PC-9 (cell line): ENCODE measurements at regions not wholly inside any gene's neighbourhood (a gene's known extent, or its start where the extent isn't known, plus 50 kb on each side); places are given as distances from the start of the nearest gene placed in this dataset.

Source experiments
- BruUV-seq: library from RNA; stranded (reverse); fragments of 400-500 nt; replicated peaks from 2 replicates; lab custom pipeline; 2021; lab: Mats Ljungman, UMichigan
- CTCF ChIA-PET: fragments of 300-600 bp; sonication (Branson Sonifier 250); formaldehyde crosslinking; loops from one replicate; lab custom pipeline; 2022; ENCODE audit warnings: antibody characterized with exemption; lab: Charles Lee
- POLR2A ChIA-PET: fragments of 300-600 bp; sonication (Branson Sonifier 250); formaldehyde crosslinking; loops from one replicate; lab custom pipeline; 2022; ENCODE audit warnings: antibody characterized with exemption; ENCODE audit not compliant: unreplicated experiment; lab: Charles Lee
- DNase-seq, 2 experiments: peaks; one replicate each; pipeline versions ENCODE4 v3.0.0 to v3.0.0-alpha.2; 2015 to 2022; ENCODE audit warnings: mixed read lengths in 1 of 2
- H2AFZ ChIP-seq: fragments of 200-600 bp; sonication (generic); 2 replicates; pipeline ENCODE4 v1.8.1; 2017; ENCODE audit warnings: antibody characterized with exemption
- H3F3A ChIP-seq: fragments of 200-600 bp; sonication (generic); 2 replicates; pipeline ENCODE4 v1.8.1; 2017; ENCODE audit warnings: antibody characterized with exemption, mild to moderate bottlenecking, low read depth; ENCODE audit not compliant: insufficient read depth
- H3K27ac ChIP-seq: fragments of 200-600 bp; sonication (generic); 2 replicates; pipeline ENCODE4 v1.6.1; 2016; ENCODE audit warnings: mixed run types
- H3K27me3 ChIP-seq: fragments of 200-600 bp; sonication (generic); 2 replicates; pipeline ENCODE4 v1.6.1; 2016; ENCODE audit warnings: low read depth, mixed run types; ENCODE audit not compliant: insufficient read depth
- H3K36me3 ChIP-seq: fragments of 200-600 bp; sonication (generic); 2 replicates; pipeline ENCODE4 v1.6.1; 2016; ENCODE audit warnings: low read depth, mixed run types
- H3K4me1 ChIP-seq: fragments of 200-600 bp; sonication (generic); replicated peaks from 2 replicates; pipeline ENCODE4 v1.6.1; 2016; ENCODE audit warnings: mixed run types; ENCODE audit not compliant: insufficient read depth
- H3K4me2 ChIP-seq: fragments of 200-600 bp; sonication (generic); 2 replicates; pipeline ENCODE4 v1.6.1; 2017; ENCODE audit warnings: mixed run types
- H3K4me3 ChIP-seq: fragments of 200-600 bp; sonication (generic); 2 replicates; pipeline ENCODE4 v1.6.1; 2016; ENCODE audit warnings: mixed run types
- H3K79me2 ChIP-seq: fragments of 200-600 bp; sonication (generic); 2 replicates; pipeline ENCODE4 v1.6.1; 2017; ENCODE audit warnings: low read depth, mixed run types
- H3K9me2 ChIP-seq: fragments of 200-600 bp; sonication (generic); 2 replicates; pipeline ENCODE4 v1.8.1; 2017; ENCODE audit warnings: mild to moderate bottlenecking; ENCODE audit not compliant: insufficient read depth
- H3K9me3 ChIP-seq: fragments of 200-600 bp; sonication (generic); 2 replicates; pipeline ENCODE4 v1.8.1; 2016; ENCODE audit warnings: low read depth; ENCODE audit not compliant: insufficient read depth
- H4K20me1 ChIP-seq: fragments of 200-600 bp; sonication (generic); 2 replicates; pipeline ENCODE4 v1.8.1; 2017; ENCODE audit not compliant: insufficient read depth
- EZH2 ChIP-seq: fragments of 200-600 bp; sonication (generic); IDR thresholded peaks from 2 replicates; pipeline ENCODE4 v1.8.0; 2017; ENCODE audit warnings: antibody characterized with exemption, low read depth
- intact Hi-C: fragments of 100-400 bp; cut with micrococcal nuclease; formaldehyde crosslinking; loops from one replicate; pipeline ENCODE4 v1.10.0; 2022; ENCODE audit not compliant: unreplicated experiment
- TF ChIP-seq, protein P1 (sequence below): fragments of 200-600 bp; sonication (generic); conservative IDR thresholded peaks from 2 replicates; pipeline ENCODE4 v1.6.1; 2017; ENCODE audit warnings: mixed run types, antibody characterized with exemption, mild to moderate bottlenecking, moderate library complexity

DNA sequence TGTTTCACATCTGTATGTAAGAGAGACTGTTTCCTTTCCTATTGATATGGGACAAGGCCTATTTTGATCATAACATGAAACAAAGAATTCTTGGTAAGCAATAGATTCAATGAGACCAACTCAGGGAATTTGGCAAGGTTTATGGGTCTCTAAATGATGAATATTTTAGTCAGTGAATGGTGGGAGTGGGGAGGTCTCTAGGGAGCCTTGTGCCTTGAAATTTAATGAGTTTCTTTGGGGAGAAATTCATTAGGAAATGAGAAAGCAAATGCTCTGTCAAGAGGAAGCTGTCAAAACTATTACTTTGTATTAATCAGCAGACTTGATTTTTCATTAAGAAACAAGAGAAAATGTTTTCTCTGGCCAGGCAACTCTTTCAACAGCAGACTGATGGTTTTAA, 921.7 kb upstream of the API5 start:
- CTCF ChIA-PET, result no interaction called here
- H3K36me3 ChIP-seq, result no peaks in the 10 kb centered on the region
- no peak overlapping the region for H2AFZ ChIP-seq
- no peaks in the 10 kb centered on the region for H4K20me1 ChIP-seq
- H3F3A ChIP-seq, result no peaks in the 10 kb centered on the region
- no TSS peak for BruUV-seq
- POLR2A ChIA-PET, result no interaction called here
- no peak overlapping the region for H3K4me3 ChIP-seq
- H3K4me1 ChIP-seq, result no peaks in the 10 kb centered on the region
- H3K27me3 ChIP-seq, result no peaks in the 10 kb centered on the region
- no peak for TF ChIP-seq EZH2
- TF ChIP-seq, protein P1, sequence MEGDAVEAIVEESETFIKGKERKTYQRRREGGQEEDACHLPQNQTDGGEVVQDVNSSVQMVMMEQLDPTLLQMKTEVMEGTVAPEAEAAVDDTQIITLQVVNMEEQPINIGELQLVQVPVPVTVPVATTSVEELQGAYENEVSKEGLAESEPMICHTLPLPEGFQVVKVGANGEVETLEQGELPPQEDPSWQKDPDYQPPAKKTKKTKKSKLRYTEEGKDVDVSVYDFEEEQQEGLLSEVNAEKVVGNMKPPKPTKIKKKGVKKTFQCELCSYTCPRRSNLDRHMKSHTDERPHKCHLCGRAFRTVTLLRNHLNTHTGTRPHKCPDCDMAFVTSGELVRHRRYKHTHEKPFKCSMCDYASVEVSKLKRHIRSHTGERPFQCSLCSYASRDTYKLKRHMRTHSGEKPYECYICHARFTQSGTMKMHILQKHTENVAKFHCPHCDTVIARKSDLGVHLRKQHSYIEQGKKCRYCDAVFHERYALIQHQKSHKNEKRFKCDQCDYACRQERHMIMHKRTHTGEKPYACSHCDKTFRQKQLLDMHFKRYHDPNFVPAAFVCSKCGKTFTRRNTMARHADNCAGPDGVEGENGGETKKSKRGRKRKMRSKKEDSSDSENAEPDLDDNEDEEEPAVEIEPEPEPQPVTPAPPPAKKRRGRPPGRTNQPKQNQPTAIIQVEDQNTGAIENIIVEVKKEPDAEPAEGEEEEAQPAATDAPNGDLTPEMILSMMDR, result no peak
- DNase-seq, result no peak
- no peaks in the 10 kb centered on the region for H3K79me2 ChIP-seq
- no peaks in the 10 kb centered on the region for H3K9me2 ChIP-seq
- no peak overlapping the region for H3K27ac ChIP-seq
- no peaks in the 10 kb centered on the region for H3K9me3 ChIP-seq
- H3K4me2 ChIP-seq, result no peak overlapping the region
- intact Hi-C loops, result no loop called here

DNA sequence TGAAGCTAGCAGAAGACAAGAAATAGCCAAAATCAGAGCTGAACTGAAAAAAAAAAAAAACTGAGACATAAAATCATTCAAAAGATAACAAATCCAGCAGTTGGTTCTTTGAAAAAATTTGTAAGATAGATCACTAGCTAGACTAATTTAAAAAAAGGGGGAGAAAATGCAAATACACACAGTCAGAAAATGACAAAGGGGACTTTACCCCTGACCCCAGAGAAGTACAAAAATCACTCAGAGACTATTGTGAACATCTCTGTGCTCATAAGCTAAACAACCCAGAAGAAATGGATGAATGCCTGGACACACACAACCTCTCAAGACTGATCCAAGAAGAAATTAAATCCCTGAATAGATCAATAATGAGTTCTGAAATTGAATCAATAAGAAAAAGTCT, 914.3 kb upstream of the API5 start:
- BruUV-seq, result no TSS peak

DNA sequence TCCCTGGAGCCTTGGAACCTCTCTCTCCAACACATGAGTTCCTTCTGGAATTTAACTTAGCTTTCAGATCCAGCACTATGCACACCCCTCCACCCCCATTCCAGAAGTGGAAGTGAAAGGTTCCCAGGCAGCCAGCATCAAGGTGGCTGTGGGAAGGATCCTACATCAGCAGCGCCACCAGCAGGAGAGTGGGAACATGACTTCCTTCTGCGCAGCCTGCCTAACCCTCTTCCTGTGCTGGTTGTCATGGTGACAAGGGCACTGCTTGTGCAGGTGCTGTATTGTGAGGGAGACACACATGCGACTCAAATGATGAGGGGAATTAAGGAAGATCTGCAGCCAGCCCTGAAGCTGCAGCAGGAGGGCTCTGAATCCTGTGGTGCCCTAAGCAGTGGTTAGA, 904.5 kb upstream of the API5 start:
- H3K9me3 ChIP-seq, result no peaks in the 10 kb centered on the region
- H4K20me1 ChIP-seq, result no peaks in the 10 kb centered on the region
- no peak overlapping the region for H3K4me2 ChIP-seq
- BruUV-seq, result no TSS peak
- no peaks in the 10 kb centered on the region for H3K79me2 ChIP-seq
- H3K4me3 ChIP-seq, result no peak overlapping the region
- ChIA-PET POLR2A (no interaction called here), CTCF (no interaction called here)
- H2AFZ ChIP-seq, result no peak overlapping the region
- H3K27ac ChIP-seq, result no peak overlapping the region
- no peak for DNase-seq
- no peaks in the 10 kb centered on the region for H3K36me3 ChIP-seq
- H3K27me3 ChIP-seq, result no peaks in the 10 kb centered on the region
- no peaks in the 10 kb centered on the region for H3K9me2 ChIP-seq
- TF ChIP-seq, protein P1, result no peak
- TF ChIP-seq EZH2, result no peak
- no peaks in the 10 kb centered on the region for H3F3A ChIP-seq
- H3K4me1 ChIP-seq, result no peaks in the 10 kb centered on the region
- intact Hi-C loops, result no loop called here

More for the DNA sequence above, 914.3 kb upstream of the API5 start:
- Histone ChIP-seq H3K27ac (no peak overlapping the region), H3K9me3 (no peaks in the 10 kb centered on the region), H3K4me1 (no peaks in the 10 kb centered on the region), H3K36me3 (no peaks in the 10 kb centered on the region), H3K79me2 (no peaks in the 10 kb centered on the region), H2AFZ (no peak overlapping the region), H3F3A (no peaks in the 10 kb centered on the region), H3K4me3 (no peak overlapping the region), H4K20me1 (no peaks in the 10 kb centered on the region), H3K9me2 (no peaks in the 10 kb centered on the region), H3K27me3 (no peaks in the 10 kb centered on the region), H3K4me2 (no peak overlapping the region)
- DNase-seq, result no peak
- TF ChIP-seq, protein P1, result no peak
- TF ChIP-seq EZH2, result no peak
- ChIA-PET POLR2A (no interaction called here), CTCF (no interaction called here)
- intact Hi-C loops, result no loop called here
